DMS114 treated with DMSO at 0.1 percent for 48 hours (cell line): ENCODE measurements at regions not wholly inside any gene's neighbourhood (a gene's known extent, or its start where the extent isn't known, plus 50 kb on each side); places are given as distances from the start of the nearest gene placed in this dataset.
"Not testable (repeated sequence)": the region's sequence is repeated elsewhere in the genome, so short reads cannot be mapped to it uniquely, and the experiment has no call there.

Experiments
- DNase-seq: peaks from one replicate; lab custom pipeline; 2025; ENCODE audit not compliant: unreplicated experiment; lab: John Stamatoyannopoulos, UW

DNA sequence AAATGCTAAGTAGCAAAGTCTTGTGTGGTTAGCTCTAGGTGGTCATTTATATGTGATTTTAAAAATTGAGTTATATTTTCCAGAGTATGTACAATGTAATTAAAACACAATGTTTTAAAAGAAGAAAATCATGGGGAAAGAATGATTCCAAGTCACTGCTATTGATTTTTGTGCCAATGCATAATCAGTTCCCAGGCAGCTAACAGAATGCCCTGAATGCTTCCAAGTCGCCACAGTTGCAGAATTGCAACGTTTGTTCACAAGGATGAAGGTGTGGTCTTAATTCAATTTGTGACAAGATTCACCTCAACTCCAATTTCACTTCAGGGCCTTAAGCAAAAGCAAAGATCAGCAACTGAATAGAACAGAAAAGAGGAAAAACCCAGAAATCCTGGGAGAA is 200.4 kb downstream of the SPP2 start:
- no peak for DNase-seq

DNA sequence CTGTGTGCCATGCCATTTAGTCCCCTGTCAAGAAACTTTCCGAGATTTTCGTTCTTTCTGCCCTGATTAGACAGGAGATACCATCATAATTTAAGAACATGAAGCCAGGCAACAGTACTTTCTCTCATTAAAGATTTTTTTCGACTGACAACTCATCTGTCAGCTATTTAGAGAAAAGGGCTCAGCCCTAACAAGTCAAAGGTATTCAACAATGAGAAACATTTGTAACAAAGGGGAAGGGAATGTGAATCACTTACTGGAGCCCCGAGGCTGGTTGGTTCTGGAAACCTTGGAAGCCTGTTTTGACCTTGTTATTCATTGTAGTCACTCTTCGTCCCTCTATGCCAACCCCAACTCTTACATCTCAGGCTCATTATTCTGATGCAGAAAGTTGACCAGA is 199.4 kb downstream of the SPP2 start:
- no peak for DNase-seq

GRCh38 chr2:234249034-234249735 is 198.7 kb downstream of the SPP2 start:
- DNase-seq = no peak

DNA sequence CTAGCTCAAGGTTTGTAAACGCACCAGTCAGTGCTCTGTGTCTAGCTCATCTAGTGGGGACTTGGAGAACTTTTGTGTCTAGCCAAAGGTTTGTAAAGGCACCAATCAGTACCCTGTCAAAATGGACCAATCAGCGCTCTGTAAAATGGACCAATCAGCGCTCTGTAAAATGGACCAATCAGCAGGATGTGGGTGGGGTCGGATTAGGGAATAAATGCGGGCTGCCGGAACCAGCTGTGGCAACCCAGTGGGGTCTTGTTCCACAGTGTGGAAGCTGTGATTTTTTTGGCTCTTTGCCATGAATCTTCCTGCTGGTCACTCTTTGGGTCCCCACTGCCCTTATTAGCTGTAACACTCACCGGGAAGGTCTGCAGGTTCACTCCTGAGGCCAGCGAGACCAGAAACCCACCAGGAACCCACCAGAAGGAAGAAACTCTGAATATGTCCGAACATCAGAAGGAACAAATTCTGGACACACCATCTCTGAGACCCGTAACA is 197.8 kb downstream of the SPP2 start:
- DNase-seq = not testable (repeated sequence)

DNA sequence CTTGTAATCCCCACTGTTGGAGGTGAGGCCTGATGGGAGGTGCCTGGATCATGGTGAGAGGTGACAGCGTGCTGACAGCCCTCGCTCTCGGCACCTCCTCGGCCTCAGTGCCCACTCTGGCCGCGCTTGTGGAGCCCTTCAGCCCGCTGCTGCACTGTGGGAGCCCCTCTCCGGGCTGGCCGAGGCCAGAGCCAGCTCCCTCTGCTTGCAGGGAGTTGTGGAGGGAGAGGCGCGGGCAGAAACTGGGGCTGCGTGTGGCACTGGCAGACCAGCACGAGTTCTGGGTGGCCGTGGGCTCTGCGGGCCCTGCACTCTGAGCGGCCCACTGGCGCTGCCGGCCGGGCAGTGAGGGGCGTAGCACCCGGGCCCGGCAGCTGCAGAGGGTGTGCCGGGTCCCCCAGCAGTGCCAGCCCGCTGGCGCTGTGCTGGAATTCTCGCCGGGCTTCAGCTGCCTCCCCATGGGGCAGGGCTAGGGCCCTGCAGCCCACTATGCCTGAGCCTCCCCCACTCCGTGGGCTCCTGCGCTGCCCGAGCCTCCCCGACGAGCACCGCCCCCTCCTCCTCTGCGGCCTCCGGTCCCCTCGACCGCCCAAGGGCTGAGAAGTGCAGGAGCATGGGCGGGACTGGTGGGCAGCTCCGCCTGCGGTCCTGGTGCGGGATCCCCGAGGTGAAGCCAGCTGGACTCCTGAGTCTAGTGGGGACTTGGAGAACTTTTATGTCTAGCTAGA is 197.1 kb downstream of the SPP2 start:
- no peak for DNase-seq

GRCh38 chr2:234245945-234246344 is 195.4 kb downstream of the SPP2 start:
- no peak for DNase-seq

GRCh38 chr2:234243871-234244565 is 193.5 kb downstream of the SPP2 start:
- DNase-seq = no peak

- DNase-seq = no peak
These were observed 191.9 kb downstream of the SPP2 start for GRCh38 chr2:234242459-234242836.

GRCh38 chr2:234241656-234242458 is 191.4 kb downstream of the SPP2 start:
- DNase-seq = no peak

GRCh38 chr2:234240917-234241316 is 190.4 kb downstream of the SPP2 start:
- DNase-seq = no peak

- DNase-seq = no peak
These were observed 184.7 kb downstream of the SPP2 start for GRCh38 chr2:234235191-234235590.

- no peak for DNase-seq
These were observed 181.0 kb downstream of the SPP2 start for GRCh38 chr2:234231460-234231859.

- DNase-seq = no peak
These were observed 168.5 kb downstream of the SPP2 start for GRCh38 chr2:234219046-234219310.

- no peak for DNase-seq
These were observed 168.0 kb downstream of the SPP2 start for GRCh38 chr2:234218266-234219045.

DNA sequence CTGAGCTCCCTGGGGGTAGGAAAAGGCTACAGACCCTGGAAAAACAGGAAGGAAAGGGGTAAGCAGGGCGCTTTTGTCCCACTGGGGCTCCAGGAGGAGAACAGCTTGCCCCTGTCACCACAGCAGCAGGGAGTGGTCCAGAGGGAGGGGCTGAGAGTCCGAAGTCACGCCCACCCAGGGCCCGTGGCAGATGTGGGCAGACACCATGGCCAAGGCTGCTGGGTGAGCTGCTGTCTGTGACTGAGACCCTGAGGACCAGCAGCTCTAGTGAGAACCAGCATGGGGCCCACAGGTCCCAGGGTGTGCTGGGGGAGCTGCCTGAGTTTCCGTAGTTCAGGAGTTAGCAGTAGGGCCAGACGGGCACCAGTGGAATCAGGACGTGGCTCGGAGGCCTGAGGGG is 162.0 kb downstream of the SPP2 start:
- DNase-seq = no peak

GRCh38 chr2:234211797-234212196 is 161.3 kb downstream of the SPP2 start:
- DNase-seq = no peak

- no peak for DNase-seq
These were observed 156.2 kb downstream of the SPP2 start for GRCh38 chr2:234206738-234207137.

DNA sequence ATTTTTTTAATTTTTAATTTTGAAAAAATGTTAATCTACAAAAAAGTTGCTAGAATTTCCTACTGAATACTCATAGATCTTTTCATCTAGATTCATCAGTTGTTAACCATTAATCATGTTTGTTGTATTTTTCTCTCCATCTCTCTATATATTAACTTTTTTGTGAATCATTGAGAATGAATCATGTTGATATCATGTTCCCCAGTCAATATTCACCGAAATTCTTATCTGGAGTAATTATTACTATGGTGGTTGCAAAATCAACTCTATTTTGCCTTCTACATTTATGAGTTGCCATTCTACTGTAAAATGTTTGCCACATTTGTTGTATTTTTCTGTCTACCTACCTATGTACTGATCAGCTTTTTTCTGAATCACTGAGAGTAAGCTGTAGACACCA is 154.0 kb downstream of the SPP2 start:
- no peak for DNase-seq

- DNase-seq = no peak
These were observed 152.9 kb downstream of the SPP2 start for GRCh38 chr2:234203135-234203984.

DNA sequence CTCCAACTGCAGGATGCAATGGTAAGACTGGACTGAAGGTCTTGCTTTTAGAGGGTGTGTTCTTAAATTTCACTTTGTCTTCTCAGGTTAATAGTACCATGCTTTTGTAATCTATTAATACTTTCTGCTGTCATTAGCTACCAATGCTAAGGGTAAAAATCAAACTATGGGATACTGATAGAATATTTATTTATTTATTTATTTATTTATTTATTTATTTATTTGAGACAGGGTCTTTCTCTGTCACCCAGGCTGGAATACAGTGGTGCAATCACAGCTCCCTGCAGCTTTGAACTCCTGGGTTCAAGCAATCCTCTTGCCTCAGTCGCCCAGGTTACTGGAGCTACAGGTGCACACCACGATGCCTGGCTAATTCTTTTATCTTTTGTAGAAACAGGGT is 152.1 kb downstream of the SPP2 start:
- DNase-seq = no peak
